HEK293 (cell line): ENCODE measurements at regions not wholly inside any gene's neighbourhood (a gene's known extent, or its start where the extent isn't known, plus 50 kb on each side); places are given as distances from the start of the nearest gene placed in this dataset.

Source experiments
- CTCF ChIP-seq: fragments of 450-650 bp; formaldehyde crosslinking; IDR thresholded peaks from 2 replicates; pipeline ENCODE4 v1.5.1; 2016; ENCODE audit warnings: missing biosample characterization, missing genetic modification characterization
- TCF7L2 ChIP-seq: IDR thresholded peaks from 2 replicates; pipeline ENCODE4 v1.6.1; 2011; ENCODE audit warnings: low read depth, mild to moderate bottlenecking, inconsistent platforms, low read length, moderate library complexity, borderline replicate concordance
- ZNF121 ChIP-seq: fragments of 450-650 bp; formaldehyde crosslinking; IDR thresholded peaks from 2 replicates; pipeline ENCODE4 v1.5.1; 2016; ENCODE audit warnings: missing biosample characterization, missing genetic modification characterization
- ZNF274 ChIP-seq, 2 experiments: fragments of 200-500 bp in 1 of 2; fragments of 450-650 bp in 1 of 2; sonication (Bioruptor generic) in 1 of 2; formaldehyde crosslinking in 1 of 2; IDR thresholded peaks; 2 replicates each; pipeline versions ENCODE4 v1.5.1 to v1.6.1; 2014 to 2016; ENCODE audit warnings: borderline replicate concordance in 1 of 2, inconsistent platforms in 1 of 2, low read length in 1 of 2, missing biosample characterization in 1 of 2, missing genetic modification characterization in 1 of 2
- ZNF423 ChIP-seq: fragments of 450-650 bp; formaldehyde crosslinking; IDR thresholded peaks from 2 replicates; pipeline ENCODE4 v1.5.1; 2016; ENCODE audit warnings: missing biosample characterization, missing genetic modification characterization
- ZNF48 ChIP-seq: fragments of 450-650 bp; formaldehyde crosslinking; IDR thresholded peaks from 2 replicates; pipeline ENCODE4 v1.5.1; 2016; ENCODE audit warnings: missing biosample characterization, missing genetic modification characterization
- ZNF488 ChIP-seq: fragments of 450-650 bp; formaldehyde crosslinking; IDR thresholded peaks from 2 replicates; pipeline ENCODE4 v1.5.1; 2016; ENCODE audit warnings: missing biosample characterization, missing genetic modification characterization
- ZNF629 ChIP-seq: fragments of 450-650 bp; formaldehyde crosslinking; IDR thresholded peaks from 2 replicates; pipeline ENCODE4 v1.5.1; 2017; ENCODE audit warnings: missing biosample characterization, missing genetic modification characterization
- ZSCAN5A ChIP-seq: fragments of 450-650 bp; formaldehyde crosslinking; IDR thresholded peaks from 2 replicates; pipeline ENCODE4 v1.5.1; 2016; ENCODE audit warnings: missing biosample characterization, missing genetic modification characterization

GRCh38 chr2:38165698-38166097 lies 89.7 kb upstream of the CYP1B1 start:
- no peak for TF ChIP-seq ZNF274 (IDR thresholded peaks at IDR 0.05; ENCODE audit: low read length)
- TF ChIP-seq ZNF274 (tag by site-specific recombination; IDR thresholded peaks at IDR 0.05; ENCODE audit: borderline replicate concordance) = no peak
- no peak for TF ChIP-seq ZSCAN5A
- no peak for TF ChIP-seq ZNF629 (tag by site-specific recombination)
- TF ChIP-seq ZNF423 (tag by site-specific recombination) = no peak
- no peak for TF ChIP-seq ZNF488
- no peak for TF ChIP-seq ZNF121
- TF ChIP-seq CTCF (tag by site-specific recombination) = no peak
- TF ChIP-seq TCF7L2 = no peak
- no peak for TF ChIP-seq ZNF48 (tag by site-specific recombination)
